IPS-NIHi7 (cell line): ENCODE measurements at regions not wholly inside any gene's neighbourhood (a gene's known extent, or its start where the extent isn't known, plus 50 kb on each side); places are given as distances from the start of the nearest gene placed in this dataset.
"Not testable (repeated sequence)": the region's sequence is repeated elsewhere in the genome, so short reads cannot be mapped to it uniquely, and the experiment has no call there.

Source experiments
- DNase-seq: peaks from one replicate; pipeline ENCODE4 v3.0.0; 2012; ENCODE audit warnings: mixed read lengths; ENCODE audit errors: extremely low spot score

GRCh38 chr4:26175006-26175786, 145.6 kb upstream of the RBPJ start:
- no peak for DNase-seq

DNA sequence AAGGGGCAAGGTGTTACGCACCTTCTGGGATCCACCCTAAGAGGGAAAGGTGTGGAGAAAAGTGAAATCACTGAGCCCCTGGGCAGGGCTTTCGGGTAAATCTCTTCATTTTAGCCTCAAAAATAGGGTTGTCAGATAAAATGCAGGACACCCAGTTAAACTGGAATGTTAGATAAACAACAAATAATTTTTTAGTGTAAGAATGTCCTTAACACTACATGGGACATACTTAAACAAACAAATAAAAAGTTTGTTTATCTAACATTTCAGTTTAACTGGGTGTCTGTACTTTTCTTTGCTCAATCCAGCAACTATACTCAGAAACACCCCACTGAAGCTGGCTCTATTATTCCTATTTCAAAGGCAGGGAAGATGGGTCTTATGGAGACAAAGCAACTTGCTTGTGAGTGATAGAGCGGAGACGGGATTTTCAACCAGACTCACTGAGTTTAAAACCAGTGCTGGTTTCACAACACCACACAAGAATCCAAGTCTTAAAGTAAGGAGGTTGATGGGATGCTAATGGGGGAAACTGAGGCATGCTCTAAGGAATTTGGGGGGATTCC, 144.8 kb upstream of the RBPJ start:
- DNase-seq, result no peak

DNA sequence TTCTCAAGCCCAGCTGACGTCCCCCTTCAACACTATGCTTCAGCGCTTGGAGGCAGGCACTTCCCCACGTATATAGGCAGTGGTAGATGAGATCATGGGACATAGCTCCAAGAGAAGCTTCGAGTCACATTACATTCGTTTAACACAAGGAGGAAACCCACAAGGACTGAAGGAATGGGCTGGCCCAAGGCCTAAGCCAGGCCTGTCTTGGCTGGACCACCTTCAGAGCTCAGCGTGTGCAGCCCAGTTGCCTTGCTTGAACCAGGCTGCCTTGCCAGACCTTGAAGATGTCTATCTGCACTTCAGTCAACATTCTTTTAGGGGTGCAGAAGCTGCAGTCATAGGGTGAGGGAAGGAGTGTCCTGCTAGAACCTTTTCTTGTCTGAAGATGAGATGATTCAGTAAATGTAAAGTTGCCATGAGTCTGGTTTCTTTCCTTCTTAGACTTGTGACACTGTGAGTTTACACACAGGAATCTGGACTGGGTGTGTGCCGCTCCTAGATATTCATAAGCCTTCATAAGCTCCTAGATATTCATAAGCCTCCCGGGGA, 144.1 kb upstream of the RBPJ start:
- no peak for DNase-seq

- DNase-seq, result no peak
Observed at GRCh38 chr4:26178854-26179253, 142.0 kb upstream of the RBPJ start.

GRCh38 chr4:26179316-26179760, 141.5 kb upstream of the RBPJ start:
- no peak for DNase-seq

DNA sequence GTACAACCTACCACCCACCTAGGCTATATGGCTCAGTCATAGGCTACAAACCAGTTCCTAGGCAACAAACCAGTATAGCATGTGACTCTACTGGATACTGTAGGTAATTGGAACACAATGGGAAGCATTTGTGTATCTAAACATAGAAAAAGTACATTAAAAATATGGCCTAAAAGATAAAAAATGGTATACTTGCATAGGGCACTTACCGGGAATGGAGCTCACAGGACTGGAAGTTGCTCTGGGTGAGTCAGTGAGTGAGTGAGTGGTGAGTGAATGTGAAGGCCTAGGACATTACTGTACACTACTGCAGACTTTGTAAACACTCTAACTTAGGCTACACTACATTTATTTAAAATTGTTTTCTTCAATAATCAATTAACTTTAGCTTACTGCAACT, 139.2 kb upstream of the RBPJ start:
- DNase-seq, result no peak

- DNase-seq, result no peak
Observed at GRCh38 chr4:26183017-26183416, 137.8 kb upstream of the RBPJ start.

- no peak for DNase-seq
Observed at GRCh38 chr4:26185436-26185835, 135.4 kb upstream of the RBPJ start.

DNA sequence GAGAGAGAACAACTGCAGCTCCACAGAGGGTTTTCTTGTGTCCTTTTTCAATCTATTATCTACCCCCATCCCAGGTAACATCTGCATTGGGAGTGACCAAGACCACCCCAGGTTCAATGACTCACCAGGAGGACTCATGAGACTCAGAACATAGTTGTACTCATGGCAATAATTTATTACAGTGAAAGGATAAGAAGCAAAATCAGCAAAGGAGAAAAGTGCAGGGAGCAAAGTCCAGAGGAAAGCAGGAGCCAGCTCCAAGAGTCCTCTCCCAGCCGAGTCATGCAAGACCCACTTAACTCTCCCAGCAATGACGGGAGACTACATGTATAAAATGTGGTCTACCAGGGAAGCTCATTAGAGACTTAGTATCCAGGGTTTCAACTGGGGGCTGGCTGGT, 129.5 kb upstream of the RBPJ start:
- no peak for DNase-seq

DNA sequence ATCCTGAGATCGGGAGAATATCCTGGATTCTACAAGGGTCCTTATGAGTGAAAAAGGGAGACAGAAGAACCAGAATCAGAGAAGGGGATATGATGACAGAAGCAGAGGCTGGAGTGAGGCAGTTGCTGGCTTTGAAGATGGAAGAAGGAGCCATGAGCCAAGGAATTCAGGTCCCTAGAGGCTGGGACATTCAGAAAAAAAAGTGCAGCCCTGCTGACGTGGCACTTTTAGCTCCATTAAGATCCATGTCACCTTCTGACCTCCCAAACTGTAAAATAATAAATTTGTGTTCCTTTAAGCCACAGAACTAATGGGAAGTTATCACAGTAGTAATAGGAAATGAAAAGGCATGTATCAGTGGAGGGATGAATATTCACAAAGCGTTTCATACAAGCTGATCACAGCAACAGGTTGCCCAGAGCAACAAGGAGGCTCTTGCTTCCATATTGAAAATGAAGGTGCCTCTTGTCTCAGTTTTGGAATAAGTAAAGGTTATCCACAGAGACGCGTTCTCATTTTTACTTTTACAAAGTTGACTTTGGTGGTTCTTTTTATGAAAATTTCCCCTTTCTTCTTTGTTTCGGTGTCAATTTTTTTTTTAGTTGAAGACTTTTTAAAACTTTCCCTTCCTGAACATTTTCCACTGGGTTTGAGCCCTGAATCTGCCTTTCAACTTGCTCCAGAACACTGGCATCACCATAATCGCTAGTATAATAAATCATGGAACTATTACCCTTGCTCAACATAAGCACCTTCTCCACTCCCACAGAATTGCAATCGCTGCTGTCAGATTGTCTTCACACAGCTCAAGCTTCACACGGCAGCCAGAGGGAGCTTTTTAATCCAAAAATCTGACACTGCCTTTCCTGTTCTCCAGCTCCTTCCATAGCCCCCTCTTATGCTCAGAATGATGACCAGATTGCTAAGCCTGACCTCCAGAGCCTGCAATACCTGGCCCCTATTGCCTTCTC, 127.6 kb upstream of the RBPJ start:
- DNase-seq, result no peak

DNA sequence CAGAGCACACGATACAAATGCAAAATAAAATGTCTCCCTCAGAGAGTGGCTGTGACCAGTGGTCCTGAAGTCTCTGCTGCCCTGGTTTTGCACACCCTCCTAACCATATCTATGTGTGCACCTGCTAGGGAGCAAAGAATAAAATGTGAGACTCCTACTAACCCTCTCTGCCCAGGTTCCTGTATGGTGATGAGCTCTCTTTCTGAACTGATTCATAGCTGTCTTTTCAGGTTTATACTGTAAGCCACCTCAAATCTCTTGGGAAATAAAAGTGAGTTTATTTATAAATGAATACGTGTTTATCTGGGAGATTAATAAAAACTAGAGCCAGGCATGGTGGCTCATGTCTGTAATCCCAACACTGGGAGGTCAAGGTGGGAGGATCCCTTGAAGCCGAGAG, 126.0 kb upstream of the RBPJ start:
- no peak for DNase-seq

GRCh38 chr4:26196567-26196966, 124.2 kb upstream of the RBPJ start:
- no peak for DNase-seq

- DNase-seq, result no peak
Observed at GRCh38 chr4:26197018-26197779, 123.6 kb upstream of the RBPJ start.

DNA sequence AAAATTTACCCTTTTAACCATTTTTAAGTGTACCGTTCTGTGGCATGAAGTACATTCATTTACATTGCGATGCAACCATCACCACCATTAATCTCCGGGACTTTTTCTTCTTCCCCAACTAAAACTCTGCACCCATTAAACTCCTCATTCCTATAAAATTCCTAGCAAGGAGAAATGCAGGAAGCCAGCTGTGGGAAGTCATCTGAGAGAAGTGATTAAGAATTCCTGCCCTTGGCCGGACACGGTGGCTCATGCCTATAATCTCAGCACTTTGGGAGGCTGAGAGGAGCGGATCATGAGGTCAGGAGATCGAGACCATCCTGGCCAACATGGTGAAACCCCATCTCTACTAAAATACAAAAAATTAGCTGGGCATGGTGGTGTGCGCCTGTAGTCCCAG, 121.9 kb upstream of the RBPJ start:
- not testable (repeated sequence) for DNase-seq

DNA sequence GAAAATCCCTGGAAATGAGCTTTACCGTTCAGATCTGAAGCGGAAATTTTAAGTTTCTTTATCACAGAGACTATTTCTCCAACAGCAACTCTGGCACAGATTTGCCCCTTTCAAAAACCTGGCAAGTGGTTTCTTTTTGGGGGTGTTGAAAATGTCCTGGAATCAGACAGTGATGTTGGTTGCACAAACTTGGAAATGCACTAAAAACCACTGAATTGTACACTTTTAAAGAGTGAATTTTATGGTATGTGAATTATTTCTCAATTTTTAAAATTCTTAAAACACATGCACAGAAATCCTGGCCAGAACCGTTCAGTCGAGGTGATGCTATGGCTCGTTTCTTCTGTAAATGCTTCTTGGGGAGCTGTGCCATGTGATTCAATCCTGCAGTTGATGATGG, 121.2 kb upstream of the RBPJ start:
- DNase-seq, result no peak

GRCh38 chr4:26201120-26201519, 119.7 kb upstream of the RBPJ start:
- DNase-seq, result no peak

DNA sequence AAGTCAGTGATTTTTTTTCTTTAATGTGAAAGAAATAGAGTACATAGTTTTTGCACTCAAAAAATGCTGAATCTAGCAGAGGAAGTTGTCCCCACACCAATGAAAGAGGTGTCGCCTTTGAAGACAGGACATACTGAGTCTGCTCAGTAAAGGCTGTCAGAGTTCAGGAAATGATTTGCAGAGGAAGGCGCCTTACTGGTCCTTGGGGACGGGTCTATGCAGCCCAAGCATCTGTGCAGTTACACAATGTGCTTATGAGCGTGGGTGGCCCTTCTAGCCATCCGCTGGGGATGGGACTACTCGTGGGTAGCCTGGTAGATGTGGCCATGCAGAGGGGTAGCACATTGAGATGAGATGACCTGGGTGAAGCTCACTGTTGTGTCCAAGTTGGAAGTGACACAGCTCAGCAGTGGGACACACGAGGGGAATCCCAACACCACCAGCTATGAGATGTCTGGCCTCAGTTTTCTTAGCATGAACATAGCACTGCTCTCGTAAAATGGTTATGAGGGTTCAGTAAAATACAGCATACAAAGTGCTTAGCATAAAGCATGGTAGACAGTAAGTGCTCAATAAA, 116.5 kb upstream of the RBPJ start:
- no peak for DNase-seq

DNA sequence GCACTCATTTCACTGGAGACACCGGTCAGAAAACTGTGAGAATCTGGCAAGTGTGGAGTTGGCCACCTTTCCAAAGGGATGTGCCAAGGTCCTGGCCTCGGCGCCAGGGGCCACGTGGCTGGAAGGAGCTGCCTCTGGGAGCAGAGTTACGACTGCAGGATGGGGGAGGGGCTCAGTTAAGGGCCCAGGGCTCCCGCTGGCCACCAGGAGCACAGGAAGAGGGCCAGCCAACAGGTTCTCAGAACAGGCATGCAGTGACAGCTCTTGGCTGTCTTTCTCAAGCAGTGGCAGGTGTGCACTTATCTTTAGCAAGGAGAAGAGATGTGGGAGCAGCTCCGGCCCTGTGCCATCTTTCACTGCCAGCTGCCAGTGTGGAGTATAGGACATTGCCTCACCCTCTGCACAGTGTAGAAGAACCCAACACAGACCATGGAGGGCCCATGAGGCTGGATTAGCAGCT, 115.9 kb upstream of the RBPJ start:
- DNase-seq, result peak; percentile 45

DNA sequence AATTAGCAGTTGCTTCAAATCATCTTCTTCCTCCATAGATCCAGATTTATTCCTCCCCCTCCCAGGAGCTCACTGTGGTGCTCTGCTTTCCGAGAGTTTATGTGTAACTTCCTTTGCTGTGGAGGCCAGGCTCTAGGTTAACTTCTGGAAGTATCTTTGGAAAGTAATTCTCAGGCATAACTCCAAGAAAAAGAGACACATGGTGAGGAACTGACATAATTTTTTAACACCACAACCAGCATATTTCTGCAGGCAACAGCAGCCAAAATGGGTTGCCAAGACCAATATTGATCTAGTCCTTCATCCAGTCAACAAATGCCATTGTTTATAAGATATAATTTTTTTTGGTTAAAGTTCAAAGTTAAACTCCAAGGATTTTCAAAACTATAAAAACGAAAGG, 114.5 kb upstream of the RBPJ start:
- no peak for DNase-seq

DNA sequence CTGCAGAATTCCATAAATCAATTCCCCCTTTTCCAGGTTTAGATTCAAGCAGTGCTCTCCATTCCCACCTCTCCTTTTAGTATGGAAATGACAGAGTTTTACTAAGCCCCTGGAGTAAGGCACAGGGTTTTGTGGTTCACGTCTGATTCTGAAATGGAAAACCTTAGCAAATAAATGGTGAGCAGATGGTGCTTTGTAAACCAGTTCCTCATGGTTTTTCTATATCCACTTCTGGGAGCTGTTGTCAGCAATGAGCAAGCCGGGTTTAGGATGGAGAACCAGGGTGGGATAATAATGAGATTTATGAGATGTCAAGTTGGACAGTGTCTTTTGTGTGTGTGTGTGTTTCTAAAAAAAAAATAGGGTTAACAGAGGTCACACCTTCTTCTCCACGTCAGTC, 113.8 kb upstream of the RBPJ start:
- DNase-seq, result no peak

- no peak for DNase-seq
Observed at GRCh38 chr4:26207631-26208030, 113.2 kb upstream of the RBPJ start.
